ENCODE measurements at regions not wholly inside any gene's neighbourhood (a gene's known extent, or its start where the extent isn't known, plus 50 kb on each side); places are given as distances from the start of the nearest gene placed in this dataset.

DNA sequence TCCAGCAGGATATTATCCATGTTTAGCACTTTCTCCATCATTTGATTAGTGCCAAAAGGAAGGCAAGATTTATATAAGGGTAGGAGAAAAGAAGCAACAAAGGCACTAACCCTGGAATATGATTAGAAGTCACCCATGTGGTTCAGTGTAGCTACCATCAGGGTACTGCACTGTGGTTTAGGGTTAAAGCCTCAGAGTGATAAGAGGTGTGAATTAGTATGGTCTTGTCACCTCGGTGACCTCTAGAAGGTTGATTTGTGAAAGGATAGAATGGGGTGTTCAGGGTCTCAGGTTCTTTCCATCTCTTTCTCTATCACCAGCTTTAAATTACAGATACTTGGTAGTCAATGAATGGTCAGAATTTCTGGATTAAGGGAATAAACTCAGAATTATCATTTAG, 103.0 kb upstream of the TMTC2 start:
- TF ChIP-seq CTCF (IDR thresholded peaks at IDR 0.05) (no peak), ZFX (IDR thresholded peaks at IDR 0.05; ENCODE audit: borderline replicate concordance) (no peak)
